Tongue (tissue), 1 donor: ENCODE measurements at regions not wholly inside any gene's neighbourhood (a gene's known extent, or its start where the extent isn't known, plus 50 kb on each side); places are given as distances from the start of the nearest gene placed in this dataset.

Experiments
- DNase-seq: peaks from one replicate; pipeline ENCODE4 v3.0.0-alpha.2; 2015

- DNase-seq, result no peak
Observed at GRCh38 chr1:37281354-37281753, 193.0 kb upstream of the ZC3H12A start.

DNA sequence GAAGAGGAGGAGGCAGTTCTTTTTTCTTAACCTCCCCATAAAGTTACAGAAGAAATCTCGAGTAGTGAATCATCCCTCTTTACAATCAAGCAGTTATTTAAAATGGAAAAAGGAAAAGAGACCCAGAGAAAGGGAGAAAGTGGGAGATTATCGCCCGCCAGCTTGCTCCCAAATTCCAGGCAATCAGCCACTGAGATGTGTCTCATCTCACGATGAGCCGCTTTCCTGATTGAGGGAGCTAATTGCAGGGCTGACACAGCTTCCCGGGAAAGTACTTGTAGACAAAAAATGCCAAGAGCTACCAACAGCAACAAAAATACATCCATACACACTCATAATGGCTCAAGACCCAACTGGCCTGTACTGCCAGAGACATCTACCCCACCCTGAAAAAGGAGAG, 191.6 kb upstream of the ZC3H12A start:
- DNase-seq, result no peak

GRCh38 chr1:37284053-37284452, 190.3 kb upstream of the ZC3H12A start:
- DNase-seq, result no peak

- no peak for DNase-seq
Observed at GRCh38 chr1:37286881-37287280, 187.5 kb upstream of the ZC3H12A start.

DNA sequence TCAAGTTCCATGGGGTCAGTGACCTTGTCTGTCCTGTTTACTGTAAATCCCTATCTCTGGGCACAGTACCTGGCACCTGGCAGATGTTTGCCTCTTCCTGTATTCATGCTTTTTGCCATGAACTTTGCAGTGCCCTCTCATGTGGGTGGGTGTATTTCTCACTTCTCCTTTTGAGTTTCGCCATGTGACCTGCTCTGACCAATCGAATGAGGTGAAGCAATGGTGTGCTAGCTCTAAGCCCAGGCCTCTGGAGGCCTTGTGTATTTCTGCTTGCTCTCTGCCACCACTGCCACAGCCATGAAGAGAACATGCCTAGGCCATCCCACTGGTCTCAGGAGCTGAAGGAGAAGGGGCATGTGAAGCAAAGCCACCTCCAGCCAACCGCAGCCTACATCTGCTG, 185.5 kb upstream of the ZC3H12A start:
- no peak for DNase-seq

DNA sequence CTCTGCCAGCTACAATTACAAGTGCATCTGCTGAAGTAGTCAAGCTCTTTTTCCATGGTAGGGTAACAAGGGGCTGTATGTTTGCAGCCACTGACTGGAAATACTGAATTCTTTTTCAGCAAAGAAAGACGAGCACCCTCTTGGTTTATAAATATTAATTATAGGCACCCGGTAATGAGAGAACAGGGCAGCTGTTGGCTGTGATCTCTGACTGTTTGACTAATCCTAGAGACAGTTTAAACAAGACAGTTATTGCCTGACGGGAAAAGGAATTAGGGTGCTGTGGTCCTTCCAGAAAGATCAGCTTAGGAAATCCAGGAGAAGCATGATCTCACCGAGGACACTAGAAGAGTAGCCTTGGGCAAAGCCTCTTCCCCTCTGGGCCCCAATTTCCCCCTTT, 183.7 kb upstream of the ZC3H12A start:
- no peak for DNase-seq

GRCh38 chr1:37292789-37293188, 181.6 kb upstream of the ZC3H12A start:
- no peak for DNase-seq

GRCh38 chr1:37294096-37294495, 180.3 kb upstream of the ZC3H12A start:
- DNase-seq, result no peak

DNA sequence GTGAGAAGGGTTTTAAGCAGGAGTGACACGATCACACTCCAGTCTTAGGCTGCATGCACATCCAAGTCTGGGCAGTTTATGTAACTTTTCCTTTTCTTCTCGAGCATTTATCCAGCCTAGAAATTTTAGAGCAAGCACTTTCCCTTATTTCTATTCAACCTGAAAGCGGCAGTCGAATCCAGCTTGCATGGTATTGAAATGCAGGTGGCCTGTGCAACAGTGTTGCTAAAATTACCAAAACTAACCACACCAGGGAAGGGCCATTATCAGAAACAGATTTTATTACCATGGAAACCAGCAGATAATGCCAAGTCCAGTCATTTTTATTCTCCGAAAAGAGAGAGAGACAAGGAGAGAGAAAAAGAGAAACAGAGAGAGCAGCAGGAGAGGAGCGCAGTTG, 179.9 kb upstream of the ZC3H12A start:
- no peak for DNase-seq

- no peak for DNase-seq
Observed at GRCh38 chr1:37298769-37299168, 175.6 kb upstream of the ZC3H12A start.

- DNase-seq, result no peak
Observed at GRCh38 chr1:37299216-37299615, 175.2 kb upstream of the ZC3H12A start.

- no peak for DNase-seq
Observed at GRCh38 chr1:37303884-37304574, 170.4 kb upstream of the ZC3H12A start.

GRCh38 chr1:37305108-37305507, 169.3 kb upstream of the ZC3H12A start:
- no peak for DNase-seq

DNA sequence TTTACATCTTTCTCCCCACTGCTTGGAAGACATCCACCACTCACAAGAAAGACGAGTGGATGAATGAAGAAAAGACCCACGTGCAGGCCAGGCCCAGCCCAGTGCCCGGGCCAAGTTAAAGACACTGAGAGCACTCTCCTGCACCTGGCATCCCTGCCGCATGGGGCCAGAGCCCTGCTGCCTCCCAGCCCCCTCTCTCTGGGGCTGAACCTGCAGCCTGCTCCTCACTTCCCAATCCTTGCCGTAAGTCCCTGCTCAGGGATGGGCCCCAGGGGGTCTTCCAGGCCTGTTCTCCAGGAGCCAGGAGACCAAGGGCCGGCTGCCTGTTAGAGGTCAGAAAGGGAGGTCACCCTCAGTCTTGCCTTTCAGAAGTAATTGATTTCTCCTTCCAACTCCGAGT, 168.5 kb upstream of the ZC3H12A start:
- no peak for DNase-seq

GRCh38 chr1:37306461-37306860, 167.9 kb upstream of the ZC3H12A start:
- no peak for DNase-seq

DNA sequence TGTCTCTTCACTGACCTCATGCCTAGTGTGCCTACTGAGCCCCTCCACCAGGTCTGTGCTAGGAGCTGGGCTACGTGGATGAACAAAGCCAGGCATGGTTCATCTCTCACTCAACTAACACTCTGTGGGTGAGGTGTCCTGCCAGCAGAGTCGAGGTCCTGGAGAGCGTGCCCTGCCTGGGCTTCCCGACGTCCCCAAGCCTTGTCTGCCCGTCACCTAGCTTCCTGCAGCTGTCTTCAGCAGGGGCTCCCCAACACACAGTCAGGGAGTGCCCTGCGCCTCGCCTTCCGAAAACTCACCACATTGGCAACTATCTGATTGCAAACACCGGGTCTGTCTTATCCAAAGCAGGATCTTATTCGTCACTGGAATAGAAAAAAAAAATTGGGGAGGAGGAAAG, 167.5 kb upstream of the ZC3H12A start:
- DNase-seq, result no peak

- no peak for DNase-seq
Observed at GRCh38 chr1:37308031-37308960, 166.1 kb upstream of the ZC3H12A start.

DNA sequence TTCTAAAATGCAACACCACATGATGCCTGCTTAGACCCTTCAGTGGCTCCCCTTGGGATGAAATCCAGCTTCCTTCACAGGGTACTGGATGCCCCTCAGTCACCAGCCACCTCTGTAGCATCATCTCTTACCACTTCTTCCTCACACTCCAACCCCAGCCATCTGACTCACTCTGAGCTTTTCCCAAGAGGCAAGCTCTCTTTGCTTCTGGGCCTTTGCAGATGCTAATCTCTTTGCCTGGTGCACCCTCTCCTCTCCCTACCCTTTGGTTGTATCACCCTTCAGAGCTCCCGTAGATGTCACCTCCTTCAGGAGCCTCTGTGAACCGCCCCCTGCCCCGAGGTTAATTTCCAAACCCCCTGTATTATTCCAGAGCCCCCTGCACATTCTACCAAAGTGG, 164.8 kb upstream of the ZC3H12A start:
- no peak for DNase-seq

DNA sequence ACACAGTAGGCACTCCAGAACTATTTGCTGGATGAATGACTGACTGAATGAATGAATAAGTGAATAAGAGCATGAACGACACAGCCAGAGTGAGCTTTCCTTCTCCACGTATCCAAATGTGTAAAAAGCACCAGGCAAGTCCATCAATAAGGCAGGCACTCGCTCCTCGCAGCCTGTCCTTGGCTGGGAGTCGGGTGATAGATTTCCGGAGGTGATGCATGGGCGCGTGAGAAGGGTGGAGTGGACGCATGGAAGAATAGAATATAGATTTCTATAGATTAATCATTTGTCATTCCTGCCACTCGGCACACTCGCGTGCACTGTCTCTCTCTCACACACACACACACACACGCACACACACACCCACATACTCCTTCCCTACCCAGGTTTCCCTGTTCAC, 164.3 kb upstream of the ZC3H12A start:
- no peak for DNase-seq

DNA sequence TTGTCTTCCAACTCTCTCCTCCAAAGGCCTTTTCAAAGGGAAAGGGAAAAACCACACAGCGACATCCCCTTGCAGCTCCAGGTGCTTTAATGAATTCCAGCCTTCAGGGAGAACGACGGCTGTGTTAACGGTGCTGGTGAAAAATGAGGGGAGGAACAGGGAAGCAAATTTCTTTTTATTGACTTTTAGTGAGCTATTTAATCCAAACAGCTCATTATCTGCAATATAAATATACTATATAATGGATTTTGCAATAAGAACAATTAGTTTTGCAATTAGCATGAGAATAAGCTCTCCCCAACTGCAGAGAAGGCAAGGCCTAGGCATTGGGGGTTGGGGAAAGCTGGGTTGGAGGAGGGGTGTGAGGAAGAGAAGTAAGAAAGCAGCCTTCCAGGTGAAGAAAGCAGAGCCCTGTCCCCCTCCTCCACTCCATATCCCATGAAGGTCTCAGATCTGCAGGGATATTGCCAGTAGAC, 159.0 kb upstream of the ZC3H12A start:
- DNase-seq, result no peak

DNA sequence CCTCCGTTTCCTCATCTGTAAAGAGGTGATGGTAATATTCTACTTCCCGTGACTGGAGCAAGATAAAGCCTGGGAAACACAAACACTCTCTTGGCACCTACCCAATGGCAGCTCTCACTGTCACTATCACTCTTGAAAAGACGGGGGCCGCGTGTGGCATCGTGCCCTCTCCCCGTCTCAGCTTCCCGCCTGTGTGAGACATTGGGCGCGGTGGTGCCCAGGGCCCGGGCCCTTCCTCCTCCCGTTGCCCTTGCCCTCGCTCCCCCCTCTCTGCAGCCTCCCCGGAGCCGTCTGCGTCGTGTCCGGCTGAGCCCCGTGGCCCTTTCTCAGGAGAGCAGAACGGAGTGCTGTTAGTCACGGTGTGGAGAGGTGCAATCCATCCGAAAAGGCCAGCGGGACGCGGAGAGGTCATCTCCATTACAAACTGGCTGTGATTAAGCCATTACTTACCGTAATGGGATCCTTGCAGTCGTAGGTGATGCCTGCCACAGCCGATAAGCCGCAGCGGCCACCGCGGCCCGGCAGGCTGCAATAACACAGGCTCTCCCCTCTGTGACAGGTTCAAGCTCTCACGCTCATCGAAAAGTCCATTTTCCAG, 156.4 kb upstream of the ZC3H12A start:
- DNase-seq, result no peak

DNA sequence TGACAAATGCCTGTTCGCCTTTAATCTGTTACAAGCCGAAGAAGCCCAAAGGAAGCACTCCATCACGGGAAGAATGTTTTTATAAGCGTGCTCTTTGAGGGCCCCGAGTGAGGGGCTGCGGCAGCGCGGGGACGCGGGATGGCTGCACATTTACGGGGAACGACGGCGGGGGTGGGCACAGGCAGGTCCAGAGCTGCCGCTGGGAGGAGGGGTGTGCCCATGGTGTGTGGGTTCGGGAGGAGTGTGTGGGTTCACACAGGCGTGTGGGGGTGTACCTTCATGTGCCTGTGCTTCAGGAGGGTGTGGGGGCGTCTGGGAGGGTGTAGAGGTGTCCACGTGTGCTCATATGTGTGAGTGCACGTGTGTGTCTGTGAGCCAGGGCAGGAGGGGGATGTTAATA, 155.9 kb upstream of the ZC3H12A start:
- no peak for DNase-seq

- no peak for DNase-seq
Observed at GRCh38 chr1:37319284-37319683, 155.1 kb upstream of the ZC3H12A start.
